ENCODE measurements at regions not wholly inside any gene's neighbourhood (a gene's known extent, or its start where the extent isn't known, plus 50 kb on each side); places are given as distances from the start of the nearest gene placed in this dataset.

GRCh38 chr18:47628893-47629292, 301.6 kb downstream of the SMAD2 start:
- TF ChIP-seq, protein P1, sequence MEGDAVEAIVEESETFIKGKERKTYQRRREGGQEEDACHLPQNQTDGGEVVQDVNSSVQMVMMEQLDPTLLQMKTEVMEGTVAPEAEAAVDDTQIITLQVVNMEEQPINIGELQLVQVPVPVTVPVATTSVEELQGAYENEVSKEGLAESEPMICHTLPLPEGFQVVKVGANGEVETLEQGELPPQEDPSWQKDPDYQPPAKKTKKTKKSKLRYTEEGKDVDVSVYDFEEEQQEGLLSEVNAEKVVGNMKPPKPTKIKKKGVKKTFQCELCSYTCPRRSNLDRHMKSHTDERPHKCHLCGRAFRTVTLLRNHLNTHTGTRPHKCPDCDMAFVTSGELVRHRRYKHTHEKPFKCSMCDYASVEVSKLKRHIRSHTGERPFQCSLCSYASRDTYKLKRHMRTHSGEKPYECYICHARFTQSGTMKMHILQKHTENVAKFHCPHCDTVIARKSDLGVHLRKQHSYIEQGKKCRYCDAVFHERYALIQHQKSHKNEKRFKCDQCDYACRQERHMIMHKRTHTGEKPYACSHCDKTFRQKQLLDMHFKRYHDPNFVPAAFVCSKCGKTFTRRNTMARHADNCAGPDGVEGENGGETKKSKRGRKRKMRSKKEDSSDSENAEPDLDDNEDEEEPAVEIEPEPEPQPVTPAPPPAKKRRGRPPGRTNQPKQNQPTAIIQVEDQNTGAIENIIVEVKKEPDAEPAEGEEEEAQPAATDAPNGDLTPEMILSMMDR (conservative IDR thresholded peaks at IDR 0.05; ENCODE audit: low read depth), result no peak
- no peak for DNase-seq (ENCODE audit: low spot score)
- no peak overlapping the region for H3K27ac ChIP-seq
- CTCF ChIA-PET, result no interaction called here
- POLR2A ChIA-PET (ENCODE audit: low non-redundant PET), result no interaction called here

- CTCF ChIA-PET, result no interaction called here
- H3K27ac ChIP-seq, result no peak overlapping the region
- DNase-seq (ENCODE audit: low spot score), result no peak
- TF ChIP-seq, protein P1 (conservative IDR thresholded peaks at IDR 0.05; ENCODE audit: low read depth), result no peak
- POLR2A ChIA-PET (ENCODE audit: low non-redundant PET), result no interaction called here
Observed at GRCh38 chr18:47628240-47628781, 302.1 kb downstream of the SMAD2 start.

DNA sequence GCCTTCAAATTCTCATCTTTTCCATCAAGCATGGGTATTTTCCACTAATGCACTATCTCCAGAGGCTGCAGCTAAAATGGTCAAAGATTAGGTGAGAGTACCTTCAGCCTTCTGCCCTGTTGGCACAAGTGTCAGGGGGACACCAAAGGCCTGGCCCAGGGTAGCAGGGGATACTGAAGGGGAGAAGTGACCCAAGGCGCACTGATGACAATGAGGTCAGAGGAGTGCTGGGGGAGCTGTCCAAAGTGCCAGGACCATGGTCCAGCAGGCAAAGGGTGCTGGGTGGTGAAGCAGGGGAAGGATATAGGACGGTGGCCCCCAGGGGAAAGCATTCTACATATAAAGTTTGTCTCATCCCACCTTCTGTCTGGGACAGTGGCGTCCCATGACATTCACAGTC, 303.4 kb downstream of the SMAD2 start:
- no peak overlapping the region for H3K27ac ChIP-seq
- TF ChIP-seq, protein P1 (conservative IDR thresholded peaks at IDR 0.05; ENCODE audit: low read depth), result no peak
- ChIA-PET CTCF (no interaction called here), POLR2A (ENCODE audit: low non-redundant PET) (no interaction called here)
- DNase-seq (ENCODE audit: low spot score), result no peak

GRCh38 chr18:47619771-47620448, 310.5 kb downstream of the SMAD2 start:
- ChIA-PET POLR2A (ENCODE audit: low non-redundant PET) (no interaction called here), CTCF (no interaction called here)
- no peak overlapping the region for H3K27ac ChIP-seq
- TF ChIP-seq, protein P1 (conservative IDR thresholded peaks at IDR 0.05; ENCODE audit: low read depth), result no peak
- no peak for DNase-seq (ENCODE audit: low spot score)

GRCh38 chr18:47618758-47619157, 311.7 kb downstream of the SMAD2 start:
- TF ChIP-seq, protein P1 (conservative IDR thresholded peaks at IDR 0.05; ENCODE audit: low read depth), result no peak
- CTCF ChIA-PET, result no interaction called here

GRCh38 chr18:47615043-47615442, 315.4 kb downstream of the SMAD2 start:
- TF ChIP-seq, protein P1 (conservative IDR thresholded peaks at IDR 0.05; ENCODE audit: low read depth), result no peak
- CTCF ChIA-PET, result no interaction called here
- POLR2A ChIA-PET (ENCODE audit: low non-redundant PET), result no interaction called here
- no peak for DNase-seq (ENCODE audit: low spot score)
- no peak overlapping the region for H3K27ac ChIP-seq

More at GRCh38 chr18:47618758-47619157, 311.7 kb downstream of the SMAD2 start:
- POLR2A ChIA-PET (ENCODE audit: low non-redundant PET), result no interaction called here
- no peak for DNase-seq (ENCODE audit: low spot score)
- H3K27ac ChIP-seq, result no peak overlapping the region

All from RWPE1 (cell line).